ENCODE measurements at regions not wholly inside any gene's neighbourhood (a gene's known extent, or its start where the extent isn't known, plus 50 kb on each side); places are given as distances from the start of the nearest gene placed in this dataset.
"Not testable (repeated sequence)": the region's sequence is repeated elsewhere in the genome, so short reads cannot be mapped to it uniquely, and the experiment has no call there.

DNA sequence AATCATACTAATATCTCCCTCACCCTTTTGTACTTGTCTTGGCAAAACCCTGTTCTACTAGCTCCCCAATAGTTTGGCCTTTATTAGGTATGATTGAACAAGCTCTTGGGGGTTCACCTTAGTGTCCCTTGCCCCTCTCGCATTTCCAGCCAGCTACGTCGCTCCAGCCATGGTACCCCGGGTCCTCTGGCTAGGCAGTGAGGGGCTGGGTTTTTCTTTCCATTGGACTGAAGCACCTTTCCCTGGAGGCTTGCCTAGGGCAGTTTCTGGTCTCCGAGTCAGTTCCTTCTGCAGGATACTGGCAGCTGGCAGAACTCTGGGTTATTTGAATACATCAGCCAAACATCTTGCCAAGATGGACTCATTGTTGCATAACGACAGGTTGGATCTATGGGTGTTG lies 76.3 kb upstream of the NBPF19 start:
- not testable (repeated sequence) for TF ChIP-seq CTCF (conservative IDR thresholded peaks at IDR 0.05; ENCODE audit: low read depth, low read length); EZH2 (IDR thresholded peaks at IDR 0.05; ENCODE audit: borderline replicate concordance, low read depth, low read length, poor library complexity, severe bottlenecking)
